Uterus (tissue), 3 donors: ENCODE measurements at regions not wholly inside any gene's neighbourhood (a gene's known extent, or its start where the extent isn't known, plus 50 kb on each side); places are given as distances from the start of the nearest gene placed in this dataset.
"Not testable (repeated sequence)": the region's sequence is repeated elsewhere in the genome, so short reads cannot be mapped to it uniquely, and the experiment has no call there.

ENCODE experiments used
- DNase-seq, 2 donors: peaks; one replicate each; pipeline ENCODE4 v3.0.0-alpha.2; 2019 to 2020
- H3K27ac ChIP-seq, 2 donors: fragments of 200-600 bp; sonication (generic); 1 replicate in 1 of 2; 2 replicates in 1 of 2; pipeline ENCODE4 v1.5.1; 2016 to 2018
- H3K27me3 ChIP-seq, 2 donors: fragments of 200-600 bp; sonication (generic); one replicate each; pipeline ENCODE4 v1.5.1; 2018 to 2019; ENCODE audit warnings: control low read depth in 1 of 2
- H3K36me3 ChIP-seq, 2 donors: fragments of 200-600 bp; sonication (generic); one replicate each; pipeline ENCODE4 v1.5.1; 2019; ENCODE audit warnings: control low read depth in 1 of 2
- H3K4me1 ChIP-seq, 2 donors: fragments of 200-600 bp; sonication (generic); one replicate each; pipeline ENCODE4 v1.5.1; 2018 to 2019; ENCODE audit warnings: control low read depth in 1 of 2
- H3K4me3 ChIP-seq, 2 donors: fragments of 200-600 bp; sonication (generic); 1 replicate in 1 of 2; 2 replicates in 1 of 2; pipeline ENCODE4 v1.5.1; 2018 to 2019; ENCODE audit warnings: mild to moderate bottlenecking in 1 of 2
- H3K9me3 ChIP-seq, 2 donors: fragments of 200-600 bp; sonication (generic); one replicate each; pipeline ENCODE4 v1.5.1; 2019; ENCODE audit warnings: control low read depth in 1 of 2
- POLR2A ChIP-seq, 2 donors: fragments of 450-650 bp; IDR thresholded peaks; one replicate each; pipeline ENCODE4 v1.6.1; 2016; ENCODE audit warnings: antibody characterized with exemption in 2 of 2, mild to moderate bottlenecking in 1 of 2, moderate library complexity in 1 of 2
- intact Hi-C: fragments of 100-400 bp; cut with DNase I; formaldehyde crosslinking; loops from one replicate; pipeline ENCODE4 v1.15.1; 2023; ENCODE audit warnings: low total_unique reads
- TF ChIP-seq, protein P1 (sequence below), 4 experiments: fragments of 200-600 bp in 2 of 4; fragments of 450-650 bp in 2 of 4; sonication (generic) in 2 of 4; IDR thresholded peaks; one replicate each; pipeline ENCODE4 v1.5.1; 2016 to 2019; ENCODE audit warnings: antibody characterized with exemption in 4 of 4, mild to moderate bottlenecking in 2 of 4, moderate library complexity in 1 of 4
- donor health status: DM: yes; HTN: yes; CAD: no.

DNA sequence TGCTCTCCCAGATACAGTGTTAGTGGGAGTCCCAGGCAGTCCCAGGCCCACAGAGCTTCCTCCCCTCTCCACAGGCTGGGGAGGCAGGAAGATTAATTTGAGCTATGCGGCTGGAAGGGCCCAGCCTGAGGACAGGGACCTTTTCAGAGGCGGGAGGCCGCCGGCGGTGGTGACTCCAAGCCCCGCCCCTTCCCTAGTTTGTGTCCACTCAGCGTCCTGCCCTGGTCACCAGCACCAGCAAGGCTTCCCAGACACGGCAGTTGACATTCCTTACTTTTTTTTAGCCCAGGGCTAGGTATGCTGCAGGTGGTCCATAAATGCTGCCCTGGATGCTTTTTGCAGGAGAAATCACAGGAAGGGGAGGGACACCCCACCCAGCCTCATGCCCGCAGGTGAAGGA lies 67.7 kb upstream of the LRPAP1 start:
- Histone ChIP-seq H3K9me3 (no peaks in the 10 kb centered on the region), H3K36me3 (no peaks in the 10 kb centered on the region), H3K4me3 (no peak overlapping the region), H3K27ac (no peak overlapping the region), H3K27me3 (no peaks in the 10 kb centered on the region), H3K4me1 (no peaks in the 10 kb centered on the region)
- TF ChIP-seq POLR2A (IDR thresholded peaks at IDR 0.05) = no peak
- TF ChIP-seq, protein P1, sequence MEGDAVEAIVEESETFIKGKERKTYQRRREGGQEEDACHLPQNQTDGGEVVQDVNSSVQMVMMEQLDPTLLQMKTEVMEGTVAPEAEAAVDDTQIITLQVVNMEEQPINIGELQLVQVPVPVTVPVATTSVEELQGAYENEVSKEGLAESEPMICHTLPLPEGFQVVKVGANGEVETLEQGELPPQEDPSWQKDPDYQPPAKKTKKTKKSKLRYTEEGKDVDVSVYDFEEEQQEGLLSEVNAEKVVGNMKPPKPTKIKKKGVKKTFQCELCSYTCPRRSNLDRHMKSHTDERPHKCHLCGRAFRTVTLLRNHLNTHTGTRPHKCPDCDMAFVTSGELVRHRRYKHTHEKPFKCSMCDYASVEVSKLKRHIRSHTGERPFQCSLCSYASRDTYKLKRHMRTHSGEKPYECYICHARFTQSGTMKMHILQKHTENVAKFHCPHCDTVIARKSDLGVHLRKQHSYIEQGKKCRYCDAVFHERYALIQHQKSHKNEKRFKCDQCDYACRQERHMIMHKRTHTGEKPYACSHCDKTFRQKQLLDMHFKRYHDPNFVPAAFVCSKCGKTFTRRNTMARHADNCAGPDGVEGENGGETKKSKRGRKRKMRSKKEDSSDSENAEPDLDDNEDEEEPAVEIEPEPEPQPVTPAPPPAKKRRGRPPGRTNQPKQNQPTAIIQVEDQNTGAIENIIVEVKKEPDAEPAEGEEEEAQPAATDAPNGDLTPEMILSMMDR (IDR thresholded peaks at IDR 0.05) = no peak
- intact Hi-C loops = no loop called here
- DNase-seq = no peak

DNA sequence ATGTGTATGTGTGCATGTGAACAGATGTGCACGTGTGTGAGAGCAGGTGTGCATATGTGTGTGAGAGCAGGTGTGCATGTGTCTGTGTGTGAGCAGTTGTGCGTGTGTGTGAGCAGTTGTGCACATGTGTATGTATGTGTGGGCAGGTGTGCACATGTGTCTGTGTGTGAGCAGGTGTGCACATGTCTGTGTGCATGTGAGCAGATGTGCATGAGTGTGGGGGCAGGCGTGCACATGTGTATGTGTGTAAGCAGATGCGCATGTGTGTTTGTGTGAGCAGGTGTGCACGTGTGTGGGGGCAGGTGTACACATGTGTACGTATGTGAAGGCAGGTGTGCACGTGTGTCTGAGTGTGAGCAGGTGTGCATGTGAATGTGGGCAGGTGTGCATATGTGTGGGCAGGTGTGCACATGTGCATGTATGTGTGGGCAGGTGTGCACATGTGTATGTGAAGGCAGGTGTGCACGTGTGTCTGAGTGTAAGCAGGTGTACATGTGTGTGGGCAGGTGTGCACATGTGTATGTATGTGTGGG lies 66.5 kb upstream of the LRPAP1 start:
- Histone ChIP-seq H3K36me3 (no peaks in the 10 kb centered on the region), H3K27me3 (no peaks in the 10 kb centered on the region), H3K4me1 (no peaks in the 10 kb centered on the region), H3K27ac (no peak overlapping the region), H3K9me3 (no peaks in the 10 kb centered on the region), H3K4me3 (no peak overlapping the region)
- DNase-seq = no peak
- TF ChIP-seq POLR2A (IDR thresholded peaks at IDR 0.05) = no peak
- TF ChIP-seq, protein P1 (IDR thresholded peaks at IDR 0.05) = no peak
- intact Hi-C loops = no loop called here

DNA sequence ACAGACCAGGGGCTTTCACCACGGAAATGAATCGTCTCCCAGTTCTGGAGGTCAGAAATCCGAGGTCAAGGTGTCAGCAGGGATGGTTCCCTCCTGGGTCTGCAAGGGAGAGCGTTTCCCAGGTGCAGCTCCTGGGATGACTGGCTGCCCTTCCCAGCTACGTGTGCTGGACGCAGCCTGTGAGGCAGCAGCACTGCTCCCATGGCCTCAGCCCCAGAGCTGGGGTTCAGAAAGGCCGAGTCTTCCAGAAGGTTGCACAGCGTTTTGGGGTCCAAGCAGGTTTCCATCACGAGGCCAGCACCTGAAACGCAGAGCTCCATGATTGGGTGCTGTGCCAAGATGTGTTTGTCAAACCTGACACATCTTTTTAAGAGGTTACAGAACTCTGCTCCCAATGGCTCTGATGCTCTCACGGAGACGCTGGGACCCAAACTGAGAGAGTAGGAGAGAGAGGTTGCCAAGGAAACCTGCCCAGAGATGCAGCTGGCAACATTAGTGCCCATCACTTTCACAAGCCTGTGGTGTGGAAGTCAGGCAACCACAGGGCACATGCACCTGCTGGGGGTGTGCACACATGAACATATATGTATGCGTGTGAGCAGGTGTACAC lies 65.8 kb upstream of the LRPAP1 start:
- H3K4me3 ChIP-seq, intact Hi-C loops, H3K36me3 ChIP-seq: not testable (repeated sequence)

DNA sequence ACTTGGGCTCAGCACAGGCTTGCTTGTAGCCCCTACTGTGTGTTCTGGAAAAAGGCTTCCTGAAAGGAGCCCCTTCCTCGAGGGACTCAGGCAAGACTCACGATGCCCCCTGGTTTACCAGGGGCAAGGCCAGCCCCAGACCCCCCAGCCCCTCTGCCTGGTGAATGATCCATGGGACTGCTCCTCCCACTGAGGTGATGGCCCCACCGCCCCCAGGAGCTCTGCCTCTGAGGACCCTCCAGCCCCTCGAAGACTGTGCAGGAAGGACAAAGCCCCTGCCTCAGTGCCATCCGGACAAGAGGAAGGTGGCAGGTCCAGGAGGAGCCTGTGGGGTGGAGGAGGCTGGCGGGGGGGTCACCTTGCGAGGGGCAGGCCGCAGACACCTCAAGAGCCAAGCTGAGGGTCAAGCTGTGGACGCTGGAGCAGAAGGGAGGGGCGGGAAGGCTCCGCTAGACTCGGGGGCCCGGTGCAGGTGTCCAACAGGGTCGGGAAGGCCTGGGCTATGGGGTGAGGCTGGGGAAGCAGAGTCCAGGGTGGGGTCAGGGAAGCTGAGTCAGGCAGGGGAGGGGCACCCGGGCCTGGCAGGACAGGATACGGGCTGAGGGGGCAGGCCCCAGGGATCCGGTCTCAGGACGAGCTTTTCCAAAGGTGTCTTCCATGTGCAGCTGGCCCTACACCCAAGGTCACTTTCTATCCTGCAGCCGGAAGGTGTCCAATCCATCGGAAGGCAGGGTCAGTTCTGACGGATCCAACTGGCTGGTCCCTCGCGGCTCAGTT lies 64.9 kb upstream of the LRPAP1 start:
- H3K9me3 ChIP-seq, DNase-seq, H3K36me3 ChIP-seq, H3K4me1 ChIP-seq, H3K27ac ChIP-seq, H3K27me3 ChIP-seq, H3K4me3 ChIP-seq, intact Hi-C loops: not testable (repeated sequence)

More for the DNA sequence above, 65.8 kb upstream of the LRPAP1 start:
- H3K27me3 ChIP-seq, H3K27ac ChIP-seq, H3K4me1 ChIP-seq, H3K9me3 ChIP-seq, DNase-seq: not testable (repeated sequence)

DNA sequence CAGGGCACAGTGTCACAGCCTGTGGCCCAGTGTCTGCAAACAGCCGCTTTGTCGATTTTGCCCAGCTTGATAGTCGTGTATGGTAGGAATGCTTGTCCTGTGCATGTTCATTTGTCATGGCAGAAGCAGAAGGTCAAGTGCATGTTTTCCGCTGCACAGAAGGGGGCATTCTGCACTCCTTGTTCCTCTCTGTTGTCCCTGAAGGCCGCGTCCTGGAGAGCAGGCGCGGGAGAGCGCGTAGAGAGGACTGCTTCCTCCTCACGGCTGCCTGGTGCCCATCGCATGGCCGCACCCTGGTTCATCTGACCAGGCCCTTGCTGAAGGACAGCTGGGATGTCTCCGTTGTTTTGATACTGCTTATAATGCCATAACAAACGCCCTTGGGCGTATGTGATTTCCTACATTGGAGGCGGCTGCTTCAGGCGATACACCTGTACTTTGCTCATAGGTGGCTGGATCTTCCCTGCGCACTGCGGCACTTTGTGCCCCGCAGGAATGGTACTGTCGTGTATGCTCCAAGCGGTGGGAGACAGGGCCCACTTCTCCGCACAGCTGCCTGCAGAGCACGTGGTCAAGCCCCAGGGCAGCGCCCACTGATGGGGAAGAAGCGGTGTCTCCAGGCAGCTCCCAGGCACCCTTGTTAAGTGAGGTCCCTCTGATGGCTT lies 63.5 kb upstream of the LRPAP1 start:
- intact Hi-C loops, H3K27ac ChIP-seq, H3K36me3 ChIP-seq, DNase-seq, H3K27me3 ChIP-seq, H3K9me3 ChIP-seq, H3K4me3 ChIP-seq, H3K4me1 ChIP-seq: not testable (repeated sequence)

DNA sequence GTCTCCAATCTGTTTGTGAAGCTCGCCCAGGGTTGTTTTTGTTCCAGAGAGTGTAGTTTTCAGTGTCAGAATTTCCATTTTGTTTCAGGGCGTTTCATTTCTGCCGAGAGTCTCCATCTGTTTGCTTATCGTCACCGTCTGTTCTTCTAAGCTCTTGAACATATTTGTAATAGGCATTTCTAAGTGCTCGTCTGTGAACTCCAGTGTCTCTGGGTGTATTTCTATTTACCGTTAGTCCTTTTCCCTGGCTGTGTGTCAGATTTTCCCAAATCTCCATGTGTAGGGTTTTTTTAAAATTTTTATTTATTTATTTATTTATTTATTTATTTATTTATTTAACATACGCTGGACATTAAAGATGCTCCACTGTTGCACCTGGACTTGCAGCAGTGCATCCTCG lies 62.5 kb upstream of the LRPAP1 start:
- intact Hi-C loops, H3K27ac ChIP-seq, DNase-seq, H3K36me3 ChIP-seq, H3K4me3 ChIP-seq, H3K4me1 ChIP-seq, H3K9me3 ChIP-seq, H3K27me3 ChIP-seq: not testable (repeated sequence)

DNA sequence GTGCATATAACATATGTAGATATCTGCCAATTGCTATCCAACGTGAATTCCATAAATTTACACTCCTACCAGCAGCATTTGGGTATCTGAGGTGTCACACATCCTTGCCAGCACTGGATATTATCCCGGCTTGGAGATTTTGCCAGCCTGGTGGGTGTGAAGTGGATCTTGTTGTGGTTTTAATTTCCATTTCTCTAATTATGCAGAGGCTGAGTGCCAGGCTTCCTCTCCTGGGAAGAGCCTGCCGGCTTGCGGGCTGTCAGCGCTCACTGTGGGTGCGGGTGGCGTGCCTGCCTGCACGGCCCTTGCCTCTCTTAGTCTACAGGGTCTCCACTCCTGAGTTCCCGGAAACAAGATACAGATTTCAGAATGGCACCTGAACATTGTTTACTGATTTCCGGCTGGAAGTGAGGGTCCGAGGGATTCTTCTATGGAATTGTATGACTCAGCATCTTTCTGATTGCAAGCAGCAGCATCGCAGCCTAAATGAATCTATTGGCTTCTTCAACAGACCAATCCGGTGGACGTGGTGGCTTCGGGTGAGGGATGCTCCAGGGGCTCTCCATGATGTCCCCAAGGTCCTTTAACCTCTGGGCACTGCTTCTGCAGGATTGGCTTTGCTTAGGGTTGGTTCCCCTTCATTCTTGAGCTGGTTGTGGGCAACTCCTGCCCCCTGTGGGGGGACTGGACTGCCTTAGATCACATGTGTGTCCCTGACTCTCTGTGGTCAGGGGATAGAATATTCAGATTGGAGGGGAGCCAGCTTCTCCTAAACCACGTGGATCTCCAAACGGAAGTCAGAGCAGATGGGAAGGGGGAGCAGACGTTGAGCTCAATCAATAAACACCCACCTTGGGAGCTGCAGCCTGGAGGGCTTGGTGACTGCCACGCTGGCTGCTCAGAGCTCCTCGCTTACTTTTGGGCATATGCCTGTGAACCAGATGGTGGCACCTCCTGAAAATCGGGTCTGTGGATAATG lies 58.0 kb upstream of the LRPAP1 start:
- intact Hi-C loops, DNase-seq, H3K27ac ChIP-seq, H3K4me1 ChIP-seq, H3K4me3 ChIP-seq, H3K9me3 ChIP-seq, H3K36me3 ChIP-seq, H3K27me3 ChIP-seq: not testable (repeated sequence)

DNA sequence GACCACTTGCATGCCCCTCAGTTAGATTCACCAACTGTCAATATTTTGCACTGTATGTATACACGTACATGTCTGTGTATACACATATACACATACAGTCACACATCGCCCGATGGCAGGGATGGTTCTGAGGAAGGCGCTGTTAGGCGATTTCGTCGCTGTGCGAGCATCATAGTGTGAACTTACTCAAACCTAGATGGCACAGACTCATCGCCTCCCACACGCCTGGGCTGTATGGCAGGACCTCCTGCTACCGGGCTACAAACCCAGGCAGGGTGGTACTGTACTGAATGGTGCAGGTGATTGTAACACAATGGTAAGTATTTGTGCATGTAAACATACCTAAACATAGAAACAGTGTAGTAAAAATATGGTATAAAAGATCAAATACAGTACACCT lies 57.2 kb upstream of the LRPAP1 start:
- H3K27me3 ChIP-seq, H3K27ac ChIP-seq, intact Hi-C loops, H3K36me3 ChIP-seq, H3K4me1 ChIP-seq, DNase-seq, H3K9me3 ChIP-seq, H3K4me3 ChIP-seq: not testable (repeated sequence)

DNA sequence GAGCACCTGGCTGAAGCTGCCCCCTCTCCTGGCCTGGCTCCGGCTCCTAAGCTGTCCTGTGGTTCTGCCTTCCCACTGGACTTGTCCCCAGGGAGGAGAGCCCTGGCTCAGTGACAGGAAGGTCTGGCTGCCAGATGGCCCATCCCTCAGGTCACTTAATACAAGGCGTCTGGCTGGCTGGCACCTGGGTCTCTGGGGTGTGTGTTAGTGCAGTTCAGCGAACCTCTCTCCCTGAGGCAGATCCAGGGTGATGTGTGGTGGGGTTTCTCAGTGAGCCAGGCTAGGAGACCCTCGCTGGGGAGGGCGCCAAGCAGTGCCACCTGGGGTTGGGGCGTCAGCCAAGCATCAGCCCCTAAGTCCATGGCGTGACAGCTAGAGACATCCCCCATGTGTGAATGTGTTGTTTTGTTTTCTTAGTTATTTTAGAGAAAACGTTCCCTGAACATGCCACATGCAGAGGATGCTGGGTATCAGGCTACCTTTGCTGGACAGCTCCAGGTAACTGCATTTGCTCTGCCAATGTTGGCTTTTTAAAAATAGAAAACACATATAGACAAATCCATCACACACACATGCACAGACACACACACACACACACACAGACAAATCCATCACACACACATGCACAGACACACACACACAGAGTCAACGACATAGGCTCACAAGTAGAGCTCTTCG lies 56.4 kb upstream of the LRPAP1 start:
- H3K4me1 ChIP-seq, H3K4me3 ChIP-seq, H3K27me3 ChIP-seq, intact Hi-C loops, H3K27ac ChIP-seq, H3K36me3 ChIP-seq, DNase-seq, H3K9me3 ChIP-seq: not testable (repeated sequence)

DNA sequence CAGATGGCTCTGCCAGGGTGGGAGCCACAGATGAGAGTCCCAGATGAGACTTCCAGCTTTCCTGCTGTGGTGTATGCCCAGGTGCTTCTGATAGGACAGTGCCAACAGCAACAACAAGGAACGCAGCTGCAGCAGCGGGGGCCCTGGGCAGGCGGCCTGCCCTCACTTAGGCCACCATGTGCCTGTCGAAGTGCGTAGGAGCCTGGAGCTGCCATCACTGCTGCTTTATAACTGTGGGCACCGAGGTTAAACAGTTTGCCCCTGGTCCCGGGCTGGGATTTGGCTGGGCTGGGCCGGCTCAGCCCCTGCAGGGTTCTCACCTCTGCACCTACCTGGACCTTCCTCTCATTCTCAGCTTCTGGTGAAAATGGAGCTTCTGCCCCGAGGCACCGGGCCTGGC lies 54.4 kb upstream of the LRPAP1 start:
- H3K9me3 ChIP-seq, intact Hi-C loops, H3K4me1 ChIP-seq, H3K36me3 ChIP-seq, H3K27me3 ChIP-seq, H3K4me3 ChIP-seq, DNase-seq, H3K27ac ChIP-seq: not testable (repeated sequence)
